ENCODE measurements at regions not wholly inside any gene's neighbourhood (a gene's known extent, or its start where the extent isn't known, plus 50 kb on each side); places are given as distances from the start of the nearest gene placed in this dataset.
A peak's percentile ranks its signal among the peaks of the same experiment; 100 is the strongest.
"Not testable (repeated sequence)": the region's sequence is repeated elsewhere in the genome, so short reads cannot be mapped to it uniquely, and the experiment has no call there.

DNA sequence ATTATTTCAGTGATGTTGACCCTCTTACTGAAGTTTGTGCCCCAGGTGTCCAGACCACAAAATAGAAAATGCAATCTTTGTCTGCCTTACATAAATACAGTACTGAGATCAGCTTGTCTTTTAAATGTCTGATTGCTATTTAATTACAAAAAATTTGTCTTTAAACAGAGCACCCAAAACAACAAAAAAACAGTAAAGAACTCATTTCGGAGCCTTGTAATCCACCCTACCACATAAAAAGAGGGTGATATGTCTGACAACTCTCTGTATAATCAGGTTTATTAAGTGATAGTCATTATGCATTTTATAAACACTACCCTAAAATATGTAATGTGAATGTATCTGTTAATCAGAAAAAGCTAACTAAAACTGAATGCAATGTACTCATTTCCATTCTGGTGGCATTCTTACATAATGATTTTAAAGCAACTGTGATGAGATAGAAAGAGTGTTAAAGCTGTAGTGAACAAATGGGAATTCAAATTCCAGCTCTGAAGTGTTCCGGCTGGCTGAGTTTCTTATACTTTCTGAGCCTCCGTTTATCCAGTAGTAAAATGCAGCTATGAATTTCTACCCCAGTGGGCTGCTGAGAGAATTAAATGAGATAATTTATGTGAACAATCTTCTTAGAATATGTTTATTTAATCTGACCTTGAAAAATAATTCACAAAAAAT lies 486.6 kb downstream of the USP25 start:
- DNase-seq = no peak

DNA sequence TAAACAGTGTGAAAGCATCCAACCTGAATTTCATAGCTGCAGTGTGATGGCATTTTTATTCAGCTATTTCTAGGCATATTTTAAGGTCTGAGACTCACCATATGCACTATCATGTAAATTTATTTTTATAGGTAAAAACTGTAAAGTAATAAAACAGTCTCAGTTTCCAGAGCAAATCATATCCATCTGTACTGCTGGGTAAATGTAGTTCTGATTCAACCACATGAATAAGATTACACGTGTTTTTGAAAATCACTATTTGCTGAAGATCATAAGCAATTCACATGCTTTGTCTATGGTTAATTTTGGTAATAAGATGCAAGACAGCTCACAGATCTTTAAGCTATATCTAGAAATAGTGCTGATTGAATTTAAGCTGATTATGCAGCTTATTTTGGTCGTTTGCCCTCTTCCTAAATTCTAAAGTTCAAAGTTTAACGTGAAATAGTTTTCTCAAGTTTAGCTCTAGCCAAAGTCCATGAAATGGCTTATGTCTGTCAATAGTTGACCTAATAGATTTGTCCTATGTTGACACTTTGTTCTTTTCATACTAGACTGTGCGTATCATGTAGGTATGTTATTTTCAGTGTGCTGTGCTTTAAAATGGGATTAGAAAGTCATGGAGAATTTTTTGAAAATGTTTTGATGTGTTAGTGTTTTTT lies 489.0 kb downstream of the USP25 start:
- DNase-seq = no peak

DNA sequence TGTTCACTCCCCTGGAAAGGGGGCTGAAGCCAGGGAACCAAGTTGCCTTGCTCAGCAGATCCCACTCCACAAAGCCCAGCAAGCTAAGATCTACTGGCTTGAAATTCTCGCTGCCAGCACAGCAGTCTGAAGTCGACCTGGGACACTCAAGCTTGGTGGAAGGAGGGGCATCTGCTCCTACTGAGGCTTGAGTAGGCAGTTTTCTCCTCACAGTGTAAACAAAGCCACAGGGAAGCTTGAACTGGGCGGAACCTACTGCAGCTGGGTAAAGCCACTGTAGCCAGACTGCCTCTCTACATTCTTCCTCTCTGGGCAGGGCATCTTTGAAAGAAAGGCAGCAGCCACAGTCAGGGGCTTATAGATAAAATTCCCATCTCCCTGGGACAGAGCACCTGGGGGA lies 495.0 kb downstream of the USP25 start:
- not testable (repeated sequence) for DNase-seq

DNA sequence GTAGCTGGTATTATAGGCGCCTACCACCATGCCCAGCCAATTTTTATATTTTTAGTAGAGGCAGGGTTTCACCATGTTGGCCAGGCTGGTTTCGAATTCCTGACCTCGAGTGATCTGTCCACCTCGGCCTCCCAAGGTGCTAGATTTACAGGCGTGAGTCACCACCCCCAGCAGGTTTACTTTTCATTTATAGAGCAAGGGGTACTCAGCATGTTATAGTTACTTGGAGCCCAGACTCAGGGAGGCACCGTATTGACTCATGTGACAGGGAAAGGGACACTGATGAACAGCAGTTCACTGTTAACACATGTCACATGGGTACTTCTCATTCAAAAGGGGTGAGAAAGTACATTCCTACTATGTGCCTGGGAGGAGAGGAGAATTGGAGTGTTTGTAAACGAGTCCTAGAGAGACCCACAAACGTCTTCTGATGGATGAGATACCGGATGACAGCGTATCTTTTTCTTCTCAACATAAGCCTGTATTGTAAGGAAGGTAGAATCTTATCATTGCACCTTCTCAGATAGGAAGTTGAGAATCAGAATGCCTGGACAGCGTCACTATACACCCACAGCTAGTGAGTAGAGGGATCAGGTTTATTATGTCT lies 510.0 kb downstream of the USP25 start:
- DNase-seq = no peak

DNA sequence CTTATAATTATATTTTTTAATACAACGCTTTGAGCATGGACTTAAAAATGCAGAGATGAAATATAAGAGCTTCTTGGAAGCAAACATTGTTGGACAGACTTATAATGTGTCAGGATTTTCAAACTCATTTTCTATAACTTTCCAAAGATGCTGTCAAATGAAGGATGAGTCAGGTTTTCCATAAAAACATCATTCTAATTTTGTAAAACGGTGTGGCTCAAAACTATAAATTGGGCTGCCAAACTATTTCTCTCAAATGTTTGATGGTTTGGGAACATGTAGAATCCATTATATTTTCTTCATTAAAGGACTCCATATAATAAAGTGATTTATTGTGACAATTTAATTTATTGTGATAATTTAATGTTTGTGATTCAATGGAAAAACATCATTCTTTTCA lies 511.2 kb downstream of the USP25 start:
- DNase-seq = peak in 2 of 3 donors; percentile 18 to 50

DNA sequence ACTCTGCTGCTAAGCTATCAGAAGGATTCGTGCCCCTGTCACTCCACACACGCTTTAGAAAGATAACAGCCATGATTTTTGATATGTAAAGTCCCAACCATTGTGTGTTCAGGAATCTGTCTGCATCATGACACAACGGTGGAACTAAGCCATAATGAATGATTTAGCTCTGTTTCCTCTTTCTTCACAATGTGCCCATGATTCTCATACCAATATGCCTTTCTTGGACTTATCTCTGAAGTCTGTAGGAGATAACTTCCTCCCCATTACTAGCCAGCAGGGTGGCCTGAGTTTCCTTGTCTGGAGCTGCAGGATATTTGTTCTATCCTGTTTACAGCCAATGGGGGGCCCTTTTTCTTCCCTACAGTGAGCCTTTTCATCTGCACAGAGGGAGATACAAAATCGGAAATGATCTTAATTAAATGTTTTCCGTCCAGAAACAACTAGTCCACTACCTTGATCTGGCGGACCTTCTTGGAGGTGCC lies 511.7 kb downstream of the USP25 start:
- peak in 1 of 3 donors; percentile 24 for DNase-seq

DNA sequence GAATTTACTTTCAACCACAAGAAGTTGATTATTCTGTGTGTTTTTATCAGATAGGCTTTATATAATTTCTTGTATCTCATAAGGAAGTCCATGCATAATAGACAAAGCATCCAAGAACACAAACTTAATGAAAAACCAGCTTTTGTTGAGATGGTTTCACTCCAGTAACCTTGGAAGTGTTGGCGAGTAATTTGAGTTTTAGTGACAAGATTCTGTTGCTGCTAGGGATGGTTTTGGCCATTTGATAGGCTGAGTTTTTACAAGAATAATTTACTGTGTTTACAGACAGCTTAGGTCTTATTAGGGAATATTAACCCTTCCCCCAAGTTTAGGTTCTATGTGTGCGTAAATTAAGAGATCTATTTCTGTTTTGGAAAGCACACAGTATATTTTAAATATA lies 513.6 kb downstream of the USP25 start:
- no peak for DNase-seq

DNA sequence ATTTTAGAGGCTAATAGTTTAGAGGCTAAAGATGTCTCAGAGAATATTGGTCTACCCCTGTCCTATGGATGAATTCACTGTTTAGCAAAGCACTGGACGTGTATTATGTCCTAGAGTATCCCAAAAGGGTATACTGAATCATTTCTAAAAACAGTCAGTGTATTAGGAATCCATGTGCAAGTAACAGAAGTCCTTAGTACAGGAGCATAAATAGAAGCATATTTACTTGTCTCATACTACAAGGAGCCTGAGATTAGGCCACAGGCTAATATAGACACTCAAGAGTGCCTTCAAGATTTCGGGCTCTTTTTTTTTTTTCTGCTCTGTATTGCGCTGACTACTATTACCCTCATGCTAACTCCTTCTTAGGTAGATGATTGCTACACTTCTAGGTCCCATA lies 518.9 kb downstream of the USP25 start:
- DNase-seq = no peak

DNA sequence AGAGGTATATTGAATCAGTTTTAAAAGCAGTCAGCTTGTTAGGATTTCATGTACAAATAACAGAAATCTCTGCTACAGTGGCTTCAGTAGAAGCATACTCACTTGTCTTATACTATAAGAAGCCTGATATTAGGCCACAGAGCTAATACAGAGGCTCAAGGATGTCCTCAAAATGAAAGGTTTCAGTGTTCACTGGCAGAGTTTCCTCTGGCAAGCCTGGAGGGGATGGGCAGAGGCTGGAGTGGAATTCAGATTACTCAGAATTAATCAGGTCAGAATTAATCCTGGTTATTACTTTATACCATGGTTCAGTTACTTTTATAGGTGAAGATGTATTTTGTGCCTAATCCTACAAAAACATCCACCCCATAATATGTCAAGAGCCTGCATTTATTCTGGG lies 520.5 kb downstream of the USP25 start:
- no peak for DNase-seq

DNA sequence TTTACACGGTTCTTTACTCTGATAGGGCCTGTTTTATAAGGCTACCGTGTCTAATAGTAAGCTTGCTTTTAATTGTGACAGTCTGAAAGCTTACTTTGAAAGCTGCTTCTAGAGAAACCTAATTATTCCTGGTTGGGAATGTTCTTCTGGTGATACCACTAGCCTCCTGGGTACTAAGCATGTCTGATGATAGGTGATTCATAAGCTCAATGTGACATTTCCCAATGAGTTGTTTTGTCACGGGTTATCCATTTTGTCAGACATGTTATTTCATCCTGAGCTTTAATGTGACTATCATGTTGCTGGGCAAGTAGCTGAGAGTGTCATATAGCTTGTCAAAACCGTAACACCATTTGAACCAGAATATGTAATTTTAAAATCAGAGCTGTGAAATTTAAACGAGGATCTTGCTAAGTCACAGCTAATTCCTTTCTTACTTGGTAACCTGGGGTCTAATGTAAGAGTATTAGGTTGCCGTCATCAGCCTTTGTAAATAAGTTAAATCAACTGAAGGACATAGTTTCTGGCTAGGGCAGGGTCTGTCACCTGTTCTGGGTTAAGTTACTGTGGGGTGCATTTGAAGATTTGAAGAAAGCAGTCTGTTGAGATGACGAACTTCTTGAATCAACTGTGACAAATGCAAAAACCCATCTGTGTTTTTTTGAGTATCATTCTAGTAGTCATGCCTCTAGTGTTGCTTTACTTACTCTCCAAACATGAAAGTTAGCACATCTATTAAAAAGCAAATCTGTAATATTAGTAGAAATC lies 529.2 kb downstream of the USP25 start:
- no peak for DNase-seq

DNA sequence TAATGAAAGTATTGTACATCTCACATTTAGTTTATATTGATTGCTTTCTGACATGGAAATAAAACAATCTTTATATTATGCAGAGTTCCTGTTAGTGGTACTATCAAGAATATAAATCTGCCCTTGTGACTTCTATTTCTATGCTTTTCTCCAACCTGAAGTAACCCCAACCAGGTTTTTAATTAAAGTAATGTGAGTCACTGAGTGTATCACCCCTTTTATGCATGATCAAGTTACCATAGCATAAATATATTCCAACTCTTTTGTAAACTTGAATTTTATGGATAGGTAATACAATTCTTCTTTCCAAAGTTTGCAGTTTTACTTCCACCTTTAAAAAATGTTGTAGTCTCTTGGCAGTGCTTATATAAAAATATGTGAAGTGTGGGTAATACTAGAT lies 532.3 kb downstream of the USP25 start:
- DNase-seq = no peak

DNA sequence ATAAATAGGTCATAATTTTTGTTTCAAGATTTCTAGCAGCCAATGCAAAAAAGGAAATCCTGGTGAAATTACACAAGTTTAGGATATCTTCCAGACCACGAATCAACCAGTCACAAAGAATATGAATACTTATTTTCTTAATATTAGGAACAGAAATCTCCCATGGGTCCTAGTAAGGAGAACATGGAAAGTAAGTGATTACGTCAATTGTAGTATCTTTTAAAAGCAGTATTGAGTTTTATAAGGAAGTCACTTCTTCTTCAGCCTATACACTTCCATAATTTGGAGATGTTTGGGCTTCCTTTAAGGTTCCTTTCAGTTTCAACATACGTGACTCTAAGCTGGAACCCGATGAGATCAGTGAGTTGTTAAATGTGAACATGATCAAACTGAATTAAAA lies 534.5 kb downstream of the USP25 start:
- peak in 2 of 3 donors; percentile 30 to 65 for DNase-seq

DNA sequence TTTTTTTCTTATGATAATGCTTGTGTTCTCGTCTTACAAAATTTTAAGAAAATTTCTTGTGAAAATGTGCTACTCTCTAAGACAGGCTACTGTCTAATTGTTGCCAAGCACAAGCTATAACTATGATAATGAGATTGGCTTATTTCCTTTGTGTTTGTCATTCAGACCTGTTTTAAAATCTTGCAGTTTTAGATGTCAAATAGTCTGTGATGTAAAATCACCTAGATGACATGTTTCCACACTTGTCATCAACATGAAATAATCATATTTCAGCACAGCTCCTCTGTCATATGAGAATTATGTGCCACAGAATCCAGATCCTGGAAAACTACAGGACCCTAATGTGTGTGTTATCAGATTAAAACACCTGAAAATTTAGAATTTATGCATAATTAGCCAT lies 539.7 kb downstream of the USP25 start:
- DNase-seq = no peak

DNA sequence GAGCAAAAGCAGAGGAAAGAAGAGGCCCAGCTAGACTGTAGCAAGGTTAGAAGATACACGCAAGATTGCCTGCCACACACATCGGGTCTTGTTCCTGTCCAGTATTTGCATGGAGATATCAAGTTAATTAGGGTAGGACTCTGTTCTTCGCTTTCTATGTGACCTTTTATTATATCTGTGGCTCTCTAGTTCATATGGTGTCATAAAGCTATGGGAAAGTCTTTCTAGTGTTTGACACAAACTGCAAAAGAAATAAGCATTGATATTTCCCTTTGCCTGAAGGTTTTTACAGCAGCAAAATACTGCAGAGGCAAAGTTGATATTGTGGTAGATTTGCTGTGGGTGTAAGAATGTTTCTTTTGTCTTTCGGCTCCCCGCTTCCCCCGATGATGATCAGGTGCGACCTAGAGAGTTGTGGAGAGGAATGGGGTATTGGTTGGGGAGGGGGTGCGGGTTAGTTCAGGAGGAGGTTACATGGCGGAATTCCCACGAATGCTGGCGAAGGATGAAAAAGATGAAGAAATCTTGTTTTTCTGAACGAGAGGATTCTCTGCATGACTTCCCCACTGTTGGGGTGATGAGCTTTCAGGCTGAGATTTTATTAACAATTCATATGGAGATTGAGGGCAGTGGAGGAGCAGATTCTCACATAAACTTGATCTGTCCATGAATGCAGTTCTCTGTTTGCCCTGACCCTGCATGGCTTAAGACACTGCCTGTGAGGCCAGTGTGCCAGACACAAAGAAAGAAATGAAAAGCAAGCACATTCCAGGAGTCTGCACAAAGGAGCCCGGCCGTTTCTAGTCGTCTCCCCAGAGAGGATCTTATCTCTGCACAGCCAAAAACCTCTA lies 550.2 kb downstream of the USP25 start:
- peak in 2 of 3 donors; percentile 62 to 87 for DNase-seq

DNA sequence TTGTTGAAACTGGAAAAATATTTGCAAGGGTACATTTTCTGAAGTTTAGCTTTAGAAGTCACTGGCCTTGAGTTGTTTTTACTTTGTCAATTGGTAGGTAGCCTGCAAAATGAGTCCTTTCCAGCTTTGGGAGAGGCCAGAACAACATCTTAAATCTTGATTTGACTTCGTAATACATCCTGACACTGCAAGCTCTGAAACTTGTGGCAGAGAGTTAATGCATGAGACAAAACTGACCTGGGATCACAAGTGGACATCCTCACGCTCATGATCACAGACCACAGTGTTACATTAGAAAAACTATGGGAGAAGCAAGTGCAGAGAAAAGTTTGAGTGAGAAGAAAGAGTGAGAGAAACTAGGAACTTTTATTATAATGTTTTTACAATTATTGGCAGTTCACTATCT lies 550.9 kb downstream of the USP25 start:
- DNase-seq = peak in 2 of 3 donors; percentile 35 to 78

DNA sequence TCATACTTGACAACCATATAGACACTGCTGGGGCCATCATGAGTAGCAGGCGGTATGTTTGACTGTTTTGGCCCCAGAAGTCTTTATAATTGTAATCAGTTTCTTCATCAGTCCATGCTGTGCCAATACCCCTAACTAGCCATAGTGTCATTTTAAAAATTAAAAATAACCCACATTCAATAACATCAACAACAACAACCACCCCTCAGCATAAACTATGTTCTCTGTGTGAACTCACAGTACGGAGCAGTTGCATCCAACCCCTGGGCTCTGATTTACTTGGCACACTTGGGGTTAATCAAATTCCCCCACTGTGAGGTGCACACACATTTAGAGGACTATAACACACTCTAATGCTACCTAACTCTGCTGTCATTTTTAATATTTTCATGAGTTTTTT lies 553.7 kb downstream of the USP25 start:
- DNase-seq = no peak

DNA sequence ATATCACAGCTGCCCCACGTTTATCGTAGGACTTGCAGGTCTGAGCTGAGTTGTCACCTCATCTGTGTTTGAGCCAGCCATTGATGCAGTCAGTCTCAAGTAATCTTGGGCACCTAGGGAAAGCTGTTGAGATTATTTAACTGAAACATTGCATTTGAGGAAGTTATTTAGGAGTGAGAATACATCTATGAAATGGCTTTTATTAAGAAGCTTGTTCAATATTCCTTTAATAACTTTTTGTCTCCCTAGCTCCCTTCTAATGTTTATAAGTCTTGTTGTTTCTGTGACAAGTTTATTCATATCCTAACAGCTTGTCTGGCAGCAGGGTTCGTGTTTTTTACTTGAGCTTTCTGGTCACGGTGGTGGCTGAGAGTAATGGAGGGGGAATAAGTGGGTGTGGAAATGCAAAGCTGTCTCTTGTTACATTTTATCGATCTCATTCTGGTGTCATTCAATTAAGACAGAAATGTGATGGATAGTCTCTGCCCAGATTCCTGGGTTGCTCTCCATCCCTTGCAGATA lies 555.9 kb downstream of the USP25 start:
- DNase-seq = no peak

DNA sequence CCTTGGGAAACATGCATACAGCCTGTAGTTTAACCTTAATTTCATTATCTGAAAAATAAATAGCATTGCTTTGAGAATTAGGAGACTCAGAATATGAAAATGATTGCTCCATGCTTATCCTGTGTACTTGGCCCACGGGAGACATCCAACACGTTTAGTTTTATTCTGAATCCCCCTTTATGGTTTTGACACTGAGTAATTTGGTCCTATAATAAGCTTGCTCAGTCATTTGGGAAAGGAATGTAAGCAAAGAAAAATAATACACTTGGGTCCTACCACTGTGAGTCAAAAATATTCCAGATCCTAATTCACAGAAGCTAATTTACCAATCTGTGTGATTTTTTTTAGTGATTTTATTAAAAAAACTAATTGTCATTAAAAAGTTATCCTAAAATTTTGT lies 557.3 kb downstream of the USP25 start:
- no peak for DNase-seq

DNA sequence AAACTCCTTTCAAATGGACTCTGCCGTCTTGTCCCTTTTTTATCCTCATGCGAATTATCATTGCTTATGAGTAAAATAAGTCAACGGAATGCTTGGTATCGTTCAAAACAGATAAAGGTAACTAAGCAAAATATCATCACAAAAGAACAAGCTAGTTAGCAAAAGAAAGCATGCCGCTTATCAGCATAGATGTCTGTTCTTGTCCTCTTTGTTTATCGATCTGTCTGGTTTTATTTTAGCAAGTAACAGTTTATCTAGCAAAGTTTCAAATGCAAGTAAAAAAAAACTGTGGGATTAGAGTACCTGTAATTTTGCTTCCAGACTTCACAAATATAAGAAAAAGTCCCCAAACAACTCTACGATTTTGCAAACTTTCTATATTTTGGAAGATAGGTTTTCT lies 561.5 kb downstream of the USP25 start:
- no peak for DNase-seq

DNA sequence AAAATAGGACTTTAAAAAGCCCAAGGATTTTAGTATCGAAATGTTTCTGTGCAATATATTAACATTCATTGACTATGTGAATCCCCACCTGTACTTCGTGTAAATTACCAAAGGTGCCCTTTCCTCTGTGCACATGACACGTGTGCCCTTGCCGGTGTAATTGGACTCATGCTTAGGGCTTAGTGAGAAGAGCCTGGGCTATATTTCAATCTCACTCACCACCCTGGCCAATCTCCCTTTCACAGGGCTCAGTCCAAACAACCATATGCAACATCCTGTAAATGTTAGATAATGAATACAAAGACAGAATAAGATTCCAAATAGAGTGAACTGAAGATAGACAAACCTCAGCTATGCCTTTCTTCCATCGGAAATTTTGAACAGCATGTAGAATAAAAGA lies 564.3 kb downstream of the USP25 start:
- DNase-seq = no peak

DNA sequence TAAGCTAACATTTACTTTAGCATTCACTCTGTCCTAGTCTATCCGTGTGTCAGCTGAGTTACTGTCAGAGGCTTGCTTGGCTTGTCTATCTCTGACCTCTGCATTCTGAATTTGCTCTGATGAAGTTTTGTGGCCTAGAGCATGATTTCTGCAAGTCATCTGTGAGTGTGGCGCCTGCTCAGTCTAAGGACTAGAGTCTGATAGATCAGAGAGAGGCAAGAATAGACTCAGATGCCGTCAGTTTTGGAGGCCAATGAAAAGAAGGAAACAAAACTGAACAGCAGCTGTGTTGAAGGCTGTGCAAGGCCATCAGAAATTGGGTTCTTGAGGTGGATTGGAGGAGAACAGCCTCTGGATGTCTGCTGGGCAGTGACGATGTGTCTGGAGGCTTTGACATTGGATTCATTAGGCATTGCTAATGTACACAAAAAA lies 573.1 kb downstream of the USP25 start:
- DNase-seq = peak in 1 of 3 donors; percentile 72
